Thyroid gland (tissue), 4 donors: ENCODE measurements at regions not wholly inside any gene's neighbourhood (a gene's known extent, or its start where the extent isn't known, plus 50 kb on each side); places are given as distances from the start of the nearest gene placed in this dataset.

Source experiments
- DNase-seq, 2 donors: peaks; one replicate each; pipeline ENCODE4 v3.0.0-alpha.2; 2019
- H3K27ac ChIP-seq, 3 donors: fragments of 200-600 bp; sonication (generic); 1 replicate in 2 of 3; 2 replicates in 1 of 3; pipeline ENCODE4 v1.5.1; 2016 to 2019; ENCODE audit warnings: mild to moderate bottlenecking in 1 of 3, moderate library complexity in 1 of 3
- H3K27me3 ChIP-seq: fragments of 200-600 bp; sonication (generic); one replicate; pipeline ENCODE4 v1.5.1; 2019
- H3K36me3 ChIP-seq, 2 donors: fragments of 200-600 bp; sonication (generic); one replicate each; pipeline ENCODE4 v1.5.1; 2016 to 2019
- H3K4me1 ChIP-seq, 2 donors: fragments of 200-600 bp; sonication (generic); one replicate each; pipeline ENCODE4 v1.5.1; 2017 to 2019
- H3K4me3 ChIP-seq, 3 donors: fragments of 200-600 bp; sonication (generic); replicated peaks in 1 of 3; 1 replicate in 2 of 3; 2 replicates in 1 of 3; pipeline ENCODE4 v1.5.1; 2016; ENCODE audit warnings: mild to moderate bottlenecking in 1 of 3
- H3K9me3 ChIP-seq: fragments of 200-600 bp; sonication (generic); one replicate; pipeline ENCODE4 v1.5.1; 2017
- CTCF ChIP-seq, 6 experiments: fragments of 200-600 bp in 3 of 6; fragments of 450-650 bp in 3 of 6; sonication (generic) in 3 of 6; IDR thresholded peaks; one replicate each; pipeline ENCODE4 v1.5.1; 2016 to 2019; ENCODE audit warnings: antibody characterized with exemption in 6 of 6, mild to moderate bottlenecking in 2 of 6, inconsistent platforms in 1 of 6, moderate library complexity in 1 of 6
- POLR2A ChIP-seq, 2 donors: fragments of 450-650 bp; IDR thresholded peaks; one replicate each; pipeline ENCODE4 v1.6.1; 2017; ENCODE audit warnings: antibody characterized with exemption in 2 of 2, mild to moderate bottlenecking in 2 of 2, moderate library complexity in 1 of 2
- WGBS, 2 donors: methylation state at CpG; one replicate each; pipeline ENCODE4 v1.1.5; 2017; 5-methylcytosine and 5-hydroxymethylcytosine counted together
- intact Hi-C: fragments of 100-400 bp; cut with DNase I; formaldehyde crosslinking; loops from one replicate; pipeline ENCODE4 v1.15.1; 2023

- no peaks in the 10 kb centered on the region for H3K27me3 ChIP-seq
- peaks cover 4 to 11% of the 10 kb centered on the region in 2 donors for H3K4me1 ChIP-seq
- intact Hi-C loops, result no loop called here
- TF ChIP-seq POLR2A (IDR thresholded peaks at IDR 0.05), result no peak
- TF ChIP-seq CTCF (IDR thresholded peaks at IDR 0.05), result peak; percentile 37 to 59 (median 44)
- no peak overlapping the region for H3K27ac ChIP-seq
- H3K4me3 ChIP-seq, result no peak overlapping the region
- no peaks in the 10 kb centered on the region for H3K36me3 ChIP-seq
- no peaks in the 10 kb centered on the region for H3K9me3 ChIP-seq
- WGBS, 2 donors, result 24 to 28% methylated on average over 1 of the region's 1 CpG
- no peak for DNase-seq
These were observed 158.6 kb upstream of the LYZL1 start for GRCh38 chr10:29130190-29130673.

DNA sequence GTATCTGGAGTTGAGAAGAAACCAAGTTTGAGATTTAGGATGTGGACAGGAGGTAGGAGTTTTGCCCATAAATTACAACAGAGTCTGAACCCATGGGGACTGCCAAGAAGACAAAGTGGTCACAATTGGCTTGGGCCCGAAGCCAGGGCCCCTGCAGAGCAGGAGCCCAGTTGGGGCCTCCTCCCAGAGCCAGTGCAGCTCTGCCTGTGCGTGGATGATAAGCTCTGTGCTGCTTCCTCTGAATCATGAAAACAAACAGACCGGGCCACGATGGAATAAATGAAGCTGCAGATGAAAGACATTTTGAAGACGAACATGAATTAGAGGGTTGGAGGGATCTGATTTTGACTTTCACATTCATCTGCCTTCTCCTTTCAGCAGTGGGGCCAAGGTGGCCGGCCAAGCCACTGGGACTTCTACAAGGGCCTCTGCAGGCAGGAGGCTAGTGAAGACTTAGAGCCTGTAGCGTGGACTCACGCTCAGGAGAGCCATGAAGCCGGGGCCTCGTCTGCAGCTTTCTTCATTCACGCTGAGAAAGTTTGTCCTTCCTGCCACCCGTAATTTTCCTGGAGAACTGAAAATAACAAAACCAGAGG is 156.8 kb upstream of the LYZL1 start:
- Histone ChIP-seq H3K36me3 (no peaks in the 10 kb centered on the region), H3K4me3 (no peak overlapping the region), H3K27ac (peak overlapping the region; percentile 24 to 79 (median 38)), H3K9me3 (no peaks in the 10 kb centered on the region), H3K4me1 (peaks cover 4 to 11% of the 10 kb centered on the region in 2 donors), H3K27me3 (no peaks in the 10 kb centered on the region)
- intact Hi-C loops, result no loop called here
- no peak for TF ChIP-seq POLR2A (IDR thresholded peaks at IDR 0.05)
- no peak for TF ChIP-seq CTCF (IDR thresholded peaks at IDR 0.05)
- 62 to 71% methylated on average over 12 of the region's 12 CpGs for WGBS, 2 donors
- DNase-seq, result peak; percentile 32 to 44

DNA sequence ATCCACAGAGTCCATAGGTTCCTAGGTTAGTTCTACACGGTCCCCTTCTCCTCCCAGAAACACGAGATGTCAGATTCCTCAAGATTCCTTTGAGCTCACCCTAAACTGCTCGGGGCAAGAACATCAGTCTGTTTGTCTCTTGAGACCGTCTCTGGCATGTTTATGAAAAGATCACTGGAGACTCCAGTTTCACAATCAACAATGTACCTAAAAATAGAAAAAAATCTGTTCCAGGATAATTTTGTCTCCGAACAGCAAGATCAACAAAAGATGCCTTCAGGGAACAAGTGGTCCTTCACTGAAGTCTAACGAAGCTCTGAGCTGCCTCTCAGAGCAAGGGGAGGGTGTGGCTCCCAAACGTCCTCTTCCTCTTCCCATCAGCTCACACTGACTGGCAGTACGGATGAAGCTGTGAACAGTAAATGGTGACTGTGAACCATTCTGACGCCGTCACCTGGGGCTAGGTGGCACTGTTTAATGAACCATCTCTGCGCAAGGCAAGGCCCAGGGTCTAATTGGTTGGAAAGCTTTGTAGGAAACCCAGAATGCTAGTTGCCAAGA is 156.2 kb upstream of the LYZL1 start:
- TF ChIP-seq POLR2A (IDR thresholded peaks at IDR 0.05) (no peak), CTCF (IDR thresholded peaks at IDR 0.05) (no peak)
- no peaks in the 10 kb centered on the region for H3K27me3 ChIP-seq
- intact Hi-C loops, result no loop called here
- no peaks in the 10 kb centered on the region for H3K9me3 ChIP-seq
- DNase-seq, result peak; percentile 73 to 84
- WGBS, 2 donors, result 25 to 29% methylated on average over 11 of the region's 11 CpGs
- H3K4me1 ChIP-seq, result peaks cover 4 to 11% of the 10 kb centered on the region in 2 donors
- H3K4me3 ChIP-seq, result no peak overlapping the region
- H3K27ac ChIP-seq, result peak overlapping the region; percentile 24 to 79 (median 38)
- H3K36me3 ChIP-seq, result no peaks in the 10 kb centered on the region

- H3K9me3 ChIP-seq, result no peaks in the 10 kb centered on the region
- TF ChIP-seq CTCF (IDR thresholded peaks at IDR 0.05) (no peak), POLR2A (IDR thresholded peaks at IDR 0.05) (no peak)
- no peak overlapping the region for H3K4me3 ChIP-seq
- intact Hi-C loops, result no loop called here
- H3K27me3 ChIP-seq, result no peaks in the 10 kb centered on the region
- H3K4me1 ChIP-seq, result peaks cover 11 to 15% of the 10 kb centered on the region in 2 donors
- 88 to 91% methylated on average over 3 of the region's 3 CpGs for WGBS, 2 donors
- no peak for DNase-seq
- no peaks in the 10 kb centered on the region for H3K36me3 ChIP-seq
- no peak overlapping the region for H3K27ac ChIP-seq
These were observed 153.5 kb upstream of the LYZL1 start for GRCh38 chr10:29135337-29135736.

DNA sequence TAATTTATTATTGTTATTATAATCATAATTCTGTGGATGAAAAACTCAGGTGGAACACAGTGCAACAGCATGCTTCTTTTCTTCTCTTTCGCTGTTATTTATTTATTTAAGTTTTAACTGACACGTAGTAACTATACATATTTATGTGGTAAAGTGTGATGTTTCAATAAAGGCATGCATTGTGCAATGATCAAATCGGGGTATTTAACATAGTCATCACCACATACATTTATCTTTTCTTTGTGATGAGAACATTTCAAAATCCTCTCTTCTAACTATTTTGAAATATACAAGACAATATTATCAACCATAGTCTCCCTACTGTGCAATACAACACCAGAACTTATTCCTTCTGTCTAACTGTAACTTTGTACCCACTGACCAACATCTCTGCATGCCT is 152.5 kb upstream of the LYZL1 start:
- WGBS, 2 donors, result 92 to 95% methylated on average over 3 of the region's 3 CpGs
- intact Hi-C loops, result no loop called here
- H3K27ac ChIP-seq, result no peak overlapping the region
- TF ChIP-seq POLR2A (IDR thresholded peaks at IDR 0.05), result no peak
- TF ChIP-seq CTCF (IDR thresholded peaks at IDR 0.05), result no peak
- no peaks in the 10 kb centered on the region for H3K9me3 ChIP-seq
- peaks cover 11 to 22% of the 10 kb centered on the region in 2 donors for H3K4me1 ChIP-seq
- H3K36me3 ChIP-seq, result no peaks in the 10 kb centered on the region
- no peak overlapping the region for H3K4me3 ChIP-seq
- no peaks in the 10 kb centered on the region for H3K27me3 ChIP-seq
- DNase-seq, result no peak
